Smooth muscle cell of the brain vasculature (primary cell): ENCODE measurements at regions not wholly inside any gene's neighbourhood (a gene's known extent, or its start where the extent isn't known, plus 50 kb on each side); places are given as distances from the start of the nearest gene placed in this dataset.
"Not testable (repeated sequence)": the region's sequence is repeated elsewhere in the genome, so short reads cannot be mapped to it uniquely, and the experiment has no call there.

Experiments
- DNase-seq: peaks from one replicate; pipeline ENCODE4 v3.0.0-alpha.2; 2012; ENCODE audit warnings: low read depth, low spot score

DNA sequence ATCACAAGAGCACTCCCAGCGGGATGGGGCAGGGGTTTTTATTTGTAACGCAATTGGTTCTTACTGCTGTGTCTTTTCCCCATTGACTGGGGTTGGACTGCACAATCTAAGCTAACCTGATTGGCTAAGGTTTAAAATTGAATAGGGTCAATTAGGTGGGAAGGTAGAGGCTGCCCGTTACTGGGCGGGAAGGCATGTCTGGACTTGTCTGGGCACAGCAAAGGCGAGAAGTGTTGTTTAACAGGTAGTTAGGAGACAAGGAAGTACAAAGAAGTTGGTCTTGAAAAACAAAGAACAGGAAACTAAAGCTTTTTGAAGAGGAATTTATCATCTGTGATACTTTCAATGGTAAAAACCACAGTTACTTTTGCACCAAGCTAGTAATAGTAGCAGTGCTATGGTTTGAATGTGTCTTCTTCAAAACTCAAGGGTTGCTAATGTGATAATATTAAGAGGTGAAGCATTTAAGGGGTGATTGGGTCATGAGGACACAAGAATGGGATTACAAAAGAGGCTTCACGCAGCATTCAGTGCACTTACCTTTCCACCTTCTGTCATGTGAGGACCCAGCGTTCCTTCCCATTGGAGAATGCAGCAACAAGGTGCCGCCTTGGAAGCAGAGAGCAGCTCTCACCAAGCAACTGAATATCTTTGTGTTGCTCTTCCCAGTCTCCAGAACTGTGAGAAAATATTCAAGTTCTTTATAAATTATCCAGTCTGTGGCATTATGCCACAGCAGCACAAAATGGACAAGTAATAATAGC lies 875.5 kb upstream of the SORCS1 start:
- DNase-seq = no peak

DNA sequence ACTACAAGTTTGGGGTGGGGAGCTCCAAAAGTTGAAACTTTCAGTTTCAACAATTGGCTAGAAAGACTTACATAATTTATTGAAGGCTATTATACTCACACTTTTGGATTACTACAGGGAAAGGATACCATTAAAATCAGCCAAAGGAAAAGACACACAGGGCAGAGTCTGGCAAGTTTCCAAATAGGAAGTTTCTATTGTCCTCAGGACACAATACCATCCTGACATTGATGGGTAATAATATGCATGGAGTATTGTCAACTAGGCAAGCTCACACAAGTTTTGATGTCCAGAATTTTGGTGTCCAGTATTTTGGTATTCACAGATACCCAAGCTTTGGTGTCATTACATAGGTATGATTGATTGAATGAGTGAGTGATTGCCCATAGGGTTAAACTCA lies 872.6 kb upstream of the SORCS1 start:
- DNase-seq = no peak

DNA sequence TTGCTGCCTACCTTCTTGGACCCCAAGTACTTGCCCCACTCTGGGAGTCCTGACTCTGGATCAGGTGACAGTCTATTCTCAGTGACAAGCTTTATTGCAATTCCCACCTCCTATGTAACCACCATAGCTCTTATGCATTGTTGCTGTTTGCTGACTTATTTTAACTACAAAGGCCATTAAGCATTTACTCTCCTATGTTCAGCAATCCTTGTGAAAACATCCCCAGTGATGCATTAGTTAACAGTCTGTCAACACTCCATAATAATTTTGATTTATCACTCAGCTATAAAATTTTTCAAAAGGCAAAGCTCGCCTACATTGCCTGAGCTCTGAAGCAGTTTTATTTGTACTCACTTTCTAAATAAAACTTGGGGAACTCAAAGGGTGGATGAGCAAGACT lies 871.8 kb upstream of the SORCS1 start:
- DNase-seq = no peak

DNA sequence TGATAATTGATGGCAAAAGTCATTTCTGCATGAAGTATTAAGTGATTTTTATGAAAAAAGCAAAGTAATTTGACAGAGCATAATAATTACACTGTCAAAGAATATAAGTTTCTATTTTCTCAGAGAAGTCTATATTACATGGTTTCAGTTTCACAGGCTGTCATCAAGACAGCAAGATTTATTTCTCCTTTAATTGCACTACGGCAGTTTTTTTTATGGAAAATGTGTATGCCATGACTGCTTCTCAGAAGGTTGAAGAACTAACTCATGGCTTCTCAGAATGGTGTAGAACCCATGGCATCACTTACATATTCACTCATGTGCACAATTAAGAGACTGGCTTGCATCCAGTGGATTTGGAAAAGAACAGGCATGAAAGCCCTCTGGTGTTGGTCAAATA lies 870.3 kb upstream of the SORCS1 start:
- no peak for DNase-seq

DNA sequence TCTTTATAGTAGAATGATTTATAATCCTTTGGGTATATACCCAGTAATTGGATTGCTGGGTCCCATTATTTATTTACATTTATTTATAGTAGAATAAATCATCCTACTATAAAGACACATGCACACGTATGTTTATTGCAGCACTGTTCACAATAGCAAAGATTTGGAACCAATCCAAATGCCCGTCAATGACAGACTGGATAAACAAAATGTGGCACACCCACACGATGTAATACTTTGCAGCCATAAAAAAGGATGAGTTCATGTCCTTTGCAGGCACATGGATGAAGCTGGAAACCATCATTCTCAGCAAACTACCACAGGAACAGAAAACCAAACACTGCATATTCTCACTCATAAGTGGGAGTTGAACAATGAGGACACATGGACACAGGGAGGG lies 869.0 kb upstream of the SORCS1 start:
- DNase-seq = not testable (repeated sequence)

DNA sequence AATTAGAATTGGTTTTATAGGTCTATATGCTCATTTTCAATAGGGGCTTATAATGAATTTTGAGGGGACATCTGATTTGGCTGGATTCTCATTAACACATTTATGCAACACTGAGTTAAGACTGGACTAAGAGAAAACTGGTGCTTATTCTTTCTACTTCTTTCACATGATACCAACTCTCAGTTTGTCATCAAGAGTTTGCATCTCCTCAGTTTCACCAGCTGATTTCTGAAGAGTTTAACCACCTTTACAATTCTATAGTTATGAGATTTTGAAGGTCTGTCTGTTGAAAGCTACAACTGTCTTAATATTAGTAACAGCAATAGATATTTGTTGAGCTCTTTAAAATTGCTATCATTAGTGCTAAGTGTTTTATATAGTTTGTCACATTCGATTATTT lies 867.0 kb upstream of the SORCS1 start:
- no peak for DNase-seq

DNA sequence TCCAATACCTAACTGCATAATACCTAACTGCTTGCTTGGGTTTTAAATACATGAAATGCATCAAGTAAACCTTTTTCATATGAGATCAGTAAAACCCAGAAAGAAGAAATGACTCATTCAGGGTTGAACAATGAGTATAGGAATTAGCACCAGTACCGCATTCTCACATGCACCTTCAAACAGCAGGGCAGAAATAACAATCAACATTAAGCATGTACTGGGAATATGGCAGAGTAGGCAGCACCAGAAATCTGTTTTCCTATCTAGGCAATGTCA lies 850.3 kb upstream of the SORCS1 start:
- no peak for DNase-seq

DNA sequence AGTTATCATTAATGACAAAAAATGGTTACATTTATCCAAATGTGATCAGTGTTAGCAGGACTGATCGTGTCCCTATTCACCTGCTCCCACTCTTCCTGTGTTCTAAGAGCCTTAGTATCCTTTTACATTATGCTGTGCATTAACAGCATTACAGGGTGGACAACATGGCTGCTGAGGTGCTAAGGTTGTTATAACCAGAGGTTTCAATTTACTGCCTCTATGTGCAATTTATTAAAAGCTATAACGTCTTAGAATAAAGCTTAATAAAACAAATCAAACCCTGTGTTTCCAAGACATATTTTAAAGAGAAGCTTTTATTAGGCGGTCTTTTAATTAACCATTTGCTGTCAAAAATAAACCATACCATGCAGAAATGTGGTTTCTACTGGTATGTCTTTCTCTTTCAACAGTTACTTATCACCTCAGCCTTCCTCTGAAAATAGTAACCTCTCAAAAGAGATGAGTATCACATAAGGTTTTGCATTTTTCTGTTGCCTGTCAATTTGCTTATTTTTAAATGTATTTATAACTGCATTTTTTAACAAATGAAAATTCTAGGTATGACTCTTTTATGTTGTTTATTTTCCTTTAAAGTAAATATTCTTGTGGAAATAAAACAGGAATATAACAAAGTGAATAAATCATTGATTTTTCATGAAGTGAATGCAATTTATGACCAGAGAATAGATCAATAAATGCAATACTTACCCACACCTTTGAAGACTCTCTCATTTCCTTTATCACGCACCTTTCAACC lies 849.8 kb upstream of the SORCS1 start:
- no peak for DNase-seq

DNA sequence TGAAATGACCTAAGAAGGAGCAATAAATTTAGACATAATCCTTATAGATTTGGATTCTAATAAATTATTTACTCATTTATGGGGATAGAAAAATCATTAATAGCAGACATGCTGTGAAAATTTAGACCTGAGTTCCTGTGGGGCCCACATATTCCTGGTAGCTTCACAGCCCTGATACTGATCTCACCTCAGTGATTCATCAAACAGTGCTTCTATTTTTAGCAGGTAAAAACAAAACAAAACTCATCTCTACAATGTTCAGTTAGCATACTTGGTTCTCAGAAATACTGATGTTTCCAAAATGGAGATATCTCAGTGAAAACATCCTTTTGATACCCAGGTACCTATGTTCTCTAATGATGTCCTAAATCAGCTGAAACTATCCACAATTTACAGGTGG lies 841.1 kb upstream of the SORCS1 start:
- no peak for DNase-seq

DNA sequence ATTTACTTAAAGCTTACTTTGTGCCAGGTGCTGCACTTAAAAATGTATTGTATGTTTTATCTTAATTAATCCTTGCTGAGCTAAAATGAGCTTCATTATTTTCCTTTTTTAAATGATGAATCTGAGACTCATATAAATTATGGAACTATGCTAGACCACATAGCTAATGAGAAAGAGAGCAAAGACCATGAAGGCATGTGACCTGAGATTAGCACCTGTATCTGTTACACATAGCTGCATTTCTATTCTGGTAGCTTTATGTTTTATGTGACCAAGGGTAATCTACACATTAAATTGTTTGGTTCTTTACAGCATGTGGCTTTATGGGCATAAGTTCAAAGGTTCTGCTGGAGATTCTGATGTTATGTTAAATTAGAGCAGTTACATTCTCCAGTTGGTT lies 839.1 kb upstream of the SORCS1 start:
- no peak for DNase-seq

DNA sequence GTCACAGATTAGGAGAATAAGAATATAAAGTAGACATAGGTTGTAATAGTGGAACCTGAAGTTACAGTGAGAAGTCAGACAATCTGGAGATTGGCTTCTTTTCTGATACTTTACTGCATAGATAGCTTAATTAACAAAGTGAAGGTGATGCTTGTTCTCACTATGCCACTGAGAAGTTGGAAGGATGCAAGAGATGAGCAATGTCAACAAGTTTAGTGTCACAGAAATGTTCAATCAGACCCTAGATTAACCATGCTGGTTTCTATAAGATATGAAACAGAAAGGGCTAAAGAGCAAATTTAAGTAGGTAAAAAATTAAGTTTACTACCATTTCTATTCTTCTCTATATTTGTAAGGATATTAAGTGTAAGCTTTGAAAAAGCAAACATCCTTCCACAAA lies 838.6 kb upstream of the SORCS1 start:
- DNase-seq = no peak

DNA sequence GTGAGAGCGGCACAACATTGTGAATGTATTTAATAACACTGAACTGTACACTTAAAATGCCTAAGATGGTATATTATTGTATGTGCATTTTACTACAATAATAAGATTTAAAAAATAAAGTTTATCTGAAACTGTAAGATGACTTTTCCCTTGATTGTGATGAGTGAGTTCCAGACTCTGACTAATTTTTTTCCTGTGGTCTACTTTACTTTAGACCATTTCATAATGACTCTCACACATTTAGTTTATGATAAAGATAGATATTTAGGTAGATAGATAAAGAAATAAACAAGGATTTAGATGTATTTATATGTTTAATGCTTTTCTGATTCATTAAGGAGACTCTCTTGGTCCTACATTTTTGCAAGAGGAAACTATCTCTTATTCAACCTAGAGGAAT lies 835.9 kb upstream of the SORCS1 start:
- no peak for DNase-seq

DNA sequence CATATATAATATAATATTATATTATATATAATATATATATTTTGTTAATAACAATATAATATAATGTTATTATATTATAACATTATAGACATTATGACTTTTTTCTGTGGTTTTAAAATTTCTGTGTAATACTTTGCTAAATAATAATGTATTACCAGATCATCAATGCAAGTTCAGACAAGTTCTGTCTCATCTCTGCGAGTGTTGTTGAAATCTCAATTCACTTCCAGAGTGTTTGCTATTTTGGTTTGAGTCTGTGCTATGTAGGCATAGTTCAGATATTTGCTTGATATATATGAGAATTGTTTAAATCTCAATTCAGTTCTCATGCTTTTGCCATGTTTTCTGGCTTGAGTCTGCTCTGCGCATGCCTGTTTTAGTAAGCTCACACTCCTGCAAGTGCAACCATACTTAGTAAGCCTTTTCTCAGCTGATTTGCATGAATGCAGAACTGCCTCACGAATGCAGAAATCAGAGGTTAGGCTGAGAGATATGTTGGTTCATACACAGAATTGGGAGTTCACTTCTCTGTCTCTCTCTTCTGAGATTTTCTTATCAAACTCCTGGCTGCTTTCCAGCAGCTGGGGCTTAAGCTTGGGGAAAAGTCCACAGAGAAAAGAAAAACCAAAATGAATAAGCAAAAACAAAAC lies 830.2 kb upstream of the SORCS1 start:
- DNase-seq = no peak

DNA sequence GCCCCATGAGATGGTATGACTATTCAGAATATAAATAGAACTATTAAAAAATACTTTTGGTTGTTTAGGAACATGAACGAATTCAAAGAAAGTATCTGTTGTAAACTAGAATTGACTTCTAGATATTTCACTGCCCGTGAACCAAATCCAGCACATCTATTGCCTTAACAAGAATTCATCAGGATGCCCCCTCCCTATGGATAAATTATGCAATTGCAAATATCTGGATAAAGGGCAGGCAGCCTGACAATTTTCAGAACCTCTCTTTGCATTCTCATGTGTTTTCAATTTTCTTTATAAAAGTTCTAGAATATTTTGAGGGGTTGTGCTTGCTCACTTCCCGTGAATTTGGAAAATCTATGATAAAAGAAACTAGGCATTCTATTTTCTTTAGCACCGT lies 822.1 kb upstream of the SORCS1 start:
- DNase-seq = no peak

DNA sequence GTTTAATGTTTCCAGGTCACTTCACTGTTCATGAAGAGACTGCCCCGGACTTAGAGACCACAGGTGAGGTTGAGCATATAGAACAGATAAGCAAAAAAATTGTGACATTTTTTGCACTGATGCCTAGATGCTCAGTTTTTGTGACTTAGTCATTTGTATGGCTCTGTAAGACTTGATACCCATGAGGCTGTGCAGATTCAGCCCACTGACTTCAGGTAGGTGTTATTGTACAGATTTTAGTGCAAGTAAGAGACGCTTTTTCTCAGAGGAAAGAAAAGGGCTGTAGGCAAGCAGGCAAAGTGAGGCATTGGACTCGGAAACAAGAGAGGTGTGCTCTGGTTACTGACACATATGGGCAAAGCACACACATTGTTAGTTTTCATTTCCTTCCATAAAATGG lies 820.1 kb upstream of the SORCS1 start:
- DNase-seq = no peak

DNA sequence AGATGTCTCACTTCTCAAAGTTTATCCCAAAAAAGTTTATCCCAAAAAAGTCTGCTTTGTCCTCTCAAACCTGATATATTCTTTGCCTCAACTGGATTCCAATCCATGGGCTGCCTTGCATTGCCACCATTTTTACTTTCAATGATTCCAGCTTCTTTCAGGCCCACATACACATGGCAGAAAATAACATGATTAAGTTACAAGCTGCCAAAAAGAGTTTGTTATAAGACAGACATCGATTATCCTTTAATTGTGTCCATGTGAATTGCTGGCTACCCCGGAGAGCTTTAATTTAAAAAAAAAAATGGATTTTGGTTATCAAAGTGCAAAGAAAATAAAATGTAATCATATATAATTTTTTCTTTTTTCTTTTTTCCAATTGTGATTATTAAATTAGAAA lies 819.6 kb upstream of the SORCS1 start:
- DNase-seq = no peak

DNA sequence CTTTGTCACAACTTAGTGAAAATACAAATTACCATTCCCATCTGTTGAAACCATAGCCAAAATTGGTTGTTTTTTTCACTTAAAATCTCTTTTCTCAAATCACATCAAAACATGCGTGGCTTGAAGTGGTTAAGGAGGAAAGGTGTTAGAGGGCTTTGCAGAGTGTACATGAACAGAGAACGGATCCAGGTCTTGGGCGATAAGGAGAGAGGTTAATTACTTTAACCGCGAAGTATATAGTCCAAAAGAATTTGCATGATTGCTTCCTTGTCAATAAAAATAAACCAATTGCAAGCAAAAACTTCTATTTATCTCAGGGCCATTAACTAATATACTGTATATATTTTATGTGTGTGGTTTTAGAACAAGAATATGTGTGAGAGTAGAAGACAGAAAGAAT lies 813.9 kb upstream of the SORCS1 start:
- no peak for DNase-seq

DNA sequence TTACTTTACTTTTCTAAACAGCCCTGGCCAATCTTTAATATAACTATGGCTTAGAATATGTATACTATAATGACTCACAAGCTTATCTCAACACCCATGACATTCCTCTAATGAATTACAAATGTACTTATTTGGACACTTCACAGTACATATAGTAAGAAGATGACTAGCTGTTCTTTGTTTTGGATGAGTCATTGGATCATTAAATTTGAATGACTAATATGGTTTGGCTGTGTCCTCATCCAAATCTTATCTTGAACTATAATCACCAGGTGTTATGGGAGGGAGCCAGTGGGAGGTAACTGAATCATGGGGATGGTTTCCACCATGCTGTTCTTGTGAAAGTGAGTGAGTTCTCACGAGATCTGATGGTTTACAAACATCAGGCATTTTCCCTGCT lies 807.5 kb upstream of the SORCS1 start:
- DNase-seq = no peak

DNA sequence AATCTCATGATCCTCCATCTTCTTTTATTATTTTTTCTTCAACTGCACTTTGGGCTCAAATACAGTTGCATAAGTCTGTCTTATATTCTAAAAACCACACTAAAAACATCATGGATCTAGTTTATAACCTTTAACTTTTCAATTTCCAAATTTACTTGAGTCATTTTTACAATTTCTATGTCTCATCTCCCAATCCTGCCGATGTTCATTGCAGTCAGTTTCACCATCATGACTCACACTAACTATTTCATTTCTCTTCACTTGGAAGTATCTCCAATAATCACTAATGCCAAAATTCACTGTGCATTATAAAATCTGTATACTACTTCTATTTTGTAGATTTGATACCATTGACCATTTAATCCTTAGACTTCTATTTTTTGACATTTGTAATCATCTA lies 806.9 kb upstream of the SORCS1 start:
- DNase-seq = no peak

DNA sequence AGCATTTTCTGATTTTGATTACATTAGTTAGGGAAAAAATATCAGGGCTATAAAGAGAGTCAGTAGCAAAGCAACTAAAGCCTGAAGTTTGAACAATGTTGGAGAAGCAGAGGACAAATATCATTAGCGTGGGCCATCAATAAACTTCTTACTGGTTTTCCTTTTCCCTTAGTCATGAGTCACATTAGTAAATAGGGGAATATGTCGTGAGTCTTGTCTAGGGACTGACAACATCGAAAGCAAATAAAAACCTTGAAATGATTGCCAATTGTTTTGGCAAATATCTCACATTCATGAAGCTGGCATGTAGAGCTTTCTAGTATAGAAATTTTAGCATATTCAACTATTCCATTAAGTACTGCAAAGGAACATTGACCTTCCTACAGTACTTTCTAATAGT lies 806.0 kb upstream of the SORCS1 start:
- DNase-seq = no peak

DNA sequence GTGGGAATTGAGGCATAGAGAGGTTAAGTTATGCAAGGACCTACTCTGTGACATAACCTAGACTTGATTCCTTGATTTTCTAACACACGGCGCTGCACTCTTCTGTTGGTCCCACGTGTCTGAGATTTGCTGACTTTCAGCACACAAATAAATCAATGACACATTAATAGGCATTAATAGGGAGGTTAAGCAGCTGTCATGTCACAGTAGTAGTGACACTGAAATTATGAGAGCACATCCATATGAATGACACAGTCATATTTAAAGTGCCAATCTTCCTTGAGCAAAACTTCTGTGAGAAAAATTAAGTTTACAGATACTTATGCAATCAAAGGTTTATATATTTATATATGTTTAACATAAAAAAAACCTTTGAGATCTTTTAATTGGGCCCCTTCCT lies 805.4 kb upstream of the SORCS1 start:
- no peak for DNase-seq

DNA sequence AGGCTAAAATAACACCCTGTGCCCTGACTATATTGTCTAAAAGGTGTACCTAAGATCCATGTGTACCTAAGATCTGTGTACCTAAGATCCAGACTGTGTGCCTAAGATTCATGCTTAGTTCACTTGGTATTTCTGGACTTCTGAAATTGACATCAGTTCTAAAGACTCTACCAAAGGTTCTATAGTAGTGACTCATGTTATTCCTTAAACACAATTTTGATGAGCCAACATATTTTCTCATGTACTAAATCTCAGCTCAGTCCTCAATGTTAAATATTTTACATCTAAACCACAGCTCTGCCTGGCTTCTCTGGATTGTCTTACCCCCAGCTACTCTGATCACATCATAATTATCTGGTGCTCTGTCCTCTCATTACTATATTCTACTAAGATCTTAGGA lies 802.3 kb upstream of the SORCS1 start:
- DNase-seq = no peak
